WERI-Rb-1 (cell line): ENCODE measurements at regions not wholly inside any gene's neighbourhood (a gene's known extent, or its start where the extent isn't known, plus 50 kb on each side); places are given as distances from the start of the nearest gene placed in this dataset.

Source experiments
- DNase-seq: peaks from one replicate; pipeline ENCODE4 v3.0.0-alpha.2; 2020
- H3K27ac ChIP-seq: fragments of 250-450 bp; sonication (Bioruptor Pico); 2 replicates; pipeline ENCODE4 v1.5.1; 2020; ENCODE audit warnings: mild to moderate bottlenecking, moderate library complexity
- H3K27me3 ChIP-seq: fragments of 250-450 bp; sonication (Bioruptor Pico); 2 replicates; pipeline ENCODE4 v1.5.1; 2021; ENCODE audit warnings: mild to moderate bottlenecking, low read depth, moderate library complexity; ENCODE audit not compliant: insufficient read depth, severe bottlenecking
- H3K36me3 ChIP-seq: fragments of 250-450 bp; sonication (Bioruptor Pico); 2 replicates; pipeline ENCODE4 v1.5.1; 2020; ENCODE audit warnings: mild to moderate bottlenecking, moderate library complexity
- H3K4me3 ChIP-seq: 2 replicates; pipeline ENCODE4 v1.5.1; 2011; ENCODE audit warnings: low read depth, mild to moderate bottlenecking, control low read depth, low read length
- H3K9me3 ChIP-seq: fragments of 250-450 bp; sonication (Bioruptor Pico); 2 replicates; pipeline ENCODE4 v1.5.1; 2021; ENCODE audit warnings: mild to moderate bottlenecking, moderate library complexity; ENCODE audit not compliant: severe bottlenecking
- CTCF ChIP-seq: IDR thresholded peaks from 2 replicates; pipeline ENCODE4 v1.5.1; 2011; ENCODE audit warnings: low read depth, mild to moderate bottlenecking, control low read depth, inconsistent platforms, low read length

GRCh38 chr1:177753655-177754054, 216.2 kb downstream of the SEC16B start:
- no peak for TF ChIP-seq CTCF
- DNase-seq = no peak

GRCh38 chr1:177748080-177748801, 221.6 kb downstream of the SEC16B start:
- DNase-seq = no peak

More at GRCh38 chr1:177753655-177754054, 216.2 kb downstream of the SEC16B start:
- H3K36me3 ChIP-seq = no peaks in the 10 kb centered on the region
- H3K9me3 ChIP-seq = no peaks in the 10 kb centered on the region
- no peaks in the 10 kb centered on the region for H3K27me3 ChIP-seq
- no peak overlapping the region for H3K4me3 ChIP-seq
- no peak overlapping the region for H3K27ac ChIP-seq

GRCh38 chr1:177746155-177746554, 223.7 kb downstream of the SEC16B start:
- H3K4me3 ChIP-seq = no peak overlapping the region
- no peak for DNase-seq
- no peak for TF ChIP-seq CTCF
- H3K36me3 ChIP-seq = no peaks in the 10 kb centered on the region
- H3K27ac ChIP-seq = no peak overlapping the region
- H3K27me3 ChIP-seq = no peaks in the 10 kb centered on the region
- no peaks in the 10 kb centered on the region for H3K9me3 ChIP-seq

More at GRCh38 chr1:177748080-177748801, 221.6 kb downstream of the SEC16B start:
- no peaks in the 10 kb centered on the region for H3K9me3 ChIP-seq
- no peaks in the 10 kb centered on the region for H3K27me3 ChIP-seq
- no peak overlapping the region for H3K4me3 ChIP-seq
- H3K36me3 ChIP-seq = no peaks in the 10 kb centered on the region
- no peak for TF ChIP-seq CTCF
- H3K27ac ChIP-seq = no peak overlapping the region

- Histone ChIP-seq H3K9me3 (no peaks in the 10 kb centered on the region), H3K27me3 (no peaks in the 10 kb centered on the region), H3K36me3 (no peaks in the 10 kb centered on the region), H3K27ac (no peak overlapping the region), H3K4me3 (no peak overlapping the region)
- TF ChIP-seq CTCF = no peak
- no peak for DNase-seq
Observed at GRCh38 chr1:177744906-177745305, 225.0 kb downstream of the SEC16B start.

- no peak for DNase-seq
- TF ChIP-seq CTCF = no peak
Observed at GRCh38 chr1:177741476-177741875, 228.4 kb downstream of the SEC16B start.

GRCh38 chr1:177739780-177740179, 230.1 kb downstream of the SEC16B start:
- TF ChIP-seq CTCF = no peak
- Histone ChIP-seq H3K9me3 (no peaks in the 10 kb centered on the region), H3K36me3 (no peaks in the 10 kb centered on the region), H3K27me3 (no peaks in the 10 kb centered on the region), H3K4me3 (no peak overlapping the region), H3K27ac (no peak overlapping the region)
- no peak for DNase-seq

More at GRCh38 chr1:177741476-177741875, 228.4 kb downstream of the SEC16B start:
- Histone ChIP-seq H3K9me3 (no peaks in the 10 kb centered on the region), H3K36me3 (no peaks in the 10 kb centered on the region), H3K4me3 (no peak overlapping the region), H3K27me3 (no peaks in the 10 kb centered on the region), H3K27ac (no peak overlapping the region)
